Neural cell (in vitro differentiated cells): ENCODE measurements at regions not wholly inside any gene's neighbourhood (a gene's known extent, or its start where the extent isn't known, plus 50 kb on each side); places are given as distances from the start of the nearest gene placed in this dataset.

Source experiments
- H2AFZ ChIP-seq: fragments of 200-600, 300-800 bp; sonication (generic), shearing (Covaris generic); 2 replicates; pipeline ENCODE4 v1.6.0; 2014; ENCODE audit warnings: low read depth, mild to moderate bottlenecking, antibody characterized with exemption, low read length, moderate library complexity
- H3F3A ChIP-seq: fragments of 200-600 bp; shearing (Covaris generic); 2 replicates; pipeline ENCODE4 v1.6.1; 2016; ENCODE audit warnings: mild to moderate bottlenecking, moderate library complexity, mixed read lengths, antibody characterized with exemption, low read length; ENCODE audit not compliant: insufficient read depth, poor library complexity, severe bottlenecking
- H3K27ac ChIP-seq: fragments of 200-600, 300-800 bp; sonication (generic), shearing (Covaris generic); 2 replicates; pipeline ENCODE4 v1.5.1; 2014; ENCODE audit warnings: mild to moderate bottlenecking, low read length, moderate library complexity
- H3K27me3 ChIP-seq: fragments of 300-800, 200-600 bp; sonication (generic), shearing (Covaris generic); 2 replicates; pipeline ENCODE4 v1.6.0; 2014; ENCODE audit warnings: mild to moderate bottlenecking, low read depth, low read length, moderate library complexity; ENCODE audit not compliant: insufficient read depth
- H3K36me3 ChIP-seq: fragments of 300-800, 200-600 bp; sonication (generic), shearing (Covaris generic); 2 replicates; pipeline ENCODE4 v1.5.1; 2014; ENCODE audit warnings: mild to moderate bottlenecking, antibody characterized with exemption, low read length, moderate library complexity; ENCODE audit not compliant: insufficient read depth
- H3K4me2 ChIP-seq: fragments of 300-800, 200-600 bp; sonication (generic), shearing (Covaris generic); 2 replicates; pipeline ENCODE4 v1.6.0; 2014; ENCODE audit warnings: mild to moderate bottlenecking, low read length
- H3K4me3 ChIP-seq: fragments of 300-800, 200-600 bp; sonication (generic), shearing (Covaris generic); 2 replicates; pipeline ENCODE4 v1.5.1; 2014; ENCODE audit warnings: mild to moderate bottlenecking, low read length, moderate library complexity
- H3K79me2 ChIP-seq: fragments of 200-600 bp; shearing (Covaris generic); replicated peaks from 2 replicates; pipeline ENCODE4 v1.6.0; 2014; ENCODE audit warnings: mild to moderate bottlenecking, low read length, moderate library complexity; ENCODE audit not compliant: insufficient read depth
- H3K9ac ChIP-seq: fragments of 300-800, 200-600 bp; sonication (generic), shearing (Covaris generic); 2 replicates; pipeline ENCODE4 v1.6.1; 2016; ENCODE audit warnings: mild to moderate bottlenecking, low read length, mixed read lengths
- H3K9me2 ChIP-seq: fragments of 200-600 bp; shearing (Covaris generic); 2 replicates; pipeline ENCODE4 v1.6.1; 2016; ENCODE audit warnings: mild to moderate bottlenecking, low read length, mixed read lengths; ENCODE audit not compliant: insufficient read depth
- H3K9me3 ChIP-seq: fragments of 200-600, 300-800 bp; sonication (generic), shearing (Covaris generic); 2 replicates; pipeline ENCODE4 v1.6.1; 2016; ENCODE audit warnings: mild to moderate bottlenecking, mixed run types, low read length, moderate library complexity, mixed read lengths
- H4K20me1 ChIP-seq: fragments of 200-600 bp; shearing (Covaris generic); 2 replicates; pipeline ENCODE4 v1.6.1; 2016; ENCODE audit warnings: mild to moderate bottlenecking, mixed run types; ENCODE audit not compliant: insufficient read depth
- CTCF ChIP-seq: fragments of 450-650 bp; IDR thresholded peaks from 2 replicates; pipeline ENCODE4 v1.5.1; 2014; ENCODE audit warnings: antibody characterized with exemption, mild to moderate bottlenecking, moderate library complexity; ENCODE audit not compliant: poor library complexity, severe bottlenecking
- EP300 ChIP-seq: fragments of 450-650 bp; conservative IDR thresholded peaks from 2 replicates; pipeline ENCODE4 v1.6.1; 2014; ENCODE audit warnings: antibody characterized with exemption, mild to moderate bottlenecking, moderate library complexity; ENCODE audit not compliant: poor library complexity, severe bottlenecking
- EZH2 ChIP-seq: fragments of 200-600, 300-800 bp; shearing (Covaris generic), sonication (generic); IDR thresholded peaks from 2 replicates; pipeline ENCODE4 v1.6.1; 2014; ENCODE audit warnings: antibody characterized with exemption, low read length, borderline replicate concordance, mild to moderate bottlenecking; ENCODE audit not compliant: insufficient read depth, poor library complexity, severe bottlenecking
- MXI1 ChIP-seq: fragments of 450-650 bp; conservative IDR thresholded peaks from 2 replicates; pipeline ENCODE4 v1.6.1; 2014; ENCODE audit warnings: antibody characterized with exemption, mild to moderate bottlenecking; ENCODE audit not compliant: poor library complexity, severe bottlenecking
- POLR2AphosphoS5 ChIP-seq: IDR thresholded peaks from 2 replicates; pipeline ENCODE4 v1.6.1; 2012
- RAD21 ChIP-seq: fragments of 450-650 bp; conservative IDR thresholded peaks from 2 replicates; pipeline ENCODE4 v1.6.1; 2014; ENCODE audit warnings: antibody characterized with exemption, mild to moderate bottlenecking, moderate library complexity
- SMC3 ChIP-seq: fragments of 450-650 bp; conservative IDR thresholded peaks from 2 replicates; pipeline ENCODE4 v1.6.1; 2014; ENCODE audit warnings: antibody characterized with exemption, mild to moderate bottlenecking, moderate library complexity; ENCODE audit not compliant: poor library complexity
- TAF1 ChIP-seq: IDR thresholded peaks from 2 replicates; pipeline ENCODE4 v1.6.1; 2012; ENCODE audit warnings: low read depth
- TF ChIP-seq, protein P1 (sequence below): IDR thresholded peaks from 2 replicates; pipeline ENCODE4 v1.6.1; 2012; ENCODE audit warnings: borderline replicate concordance

DNA sequence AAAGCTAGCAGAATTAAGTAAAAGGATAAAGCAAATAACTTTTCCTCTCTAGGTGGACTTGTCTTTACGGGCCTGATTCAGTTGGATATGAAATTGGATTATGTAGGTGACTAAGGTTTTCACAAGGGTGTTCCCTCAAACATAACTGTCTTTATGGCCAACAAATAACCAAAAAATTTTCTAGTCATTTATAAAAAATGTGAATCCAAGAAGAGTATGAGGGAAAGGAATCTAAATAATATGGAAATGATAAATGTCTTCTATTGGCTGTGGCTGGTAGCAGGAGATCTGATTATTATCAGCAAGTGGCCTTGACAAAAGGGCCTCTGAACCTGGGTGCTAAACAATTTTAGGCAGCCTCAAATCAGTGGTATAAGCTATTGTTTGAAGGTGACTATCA is 594.0 kb upstream of the UBE2E2 start:
- no peaks in the 10 kb centered on the region for H3K9me3 ChIP-seq

DNA sequence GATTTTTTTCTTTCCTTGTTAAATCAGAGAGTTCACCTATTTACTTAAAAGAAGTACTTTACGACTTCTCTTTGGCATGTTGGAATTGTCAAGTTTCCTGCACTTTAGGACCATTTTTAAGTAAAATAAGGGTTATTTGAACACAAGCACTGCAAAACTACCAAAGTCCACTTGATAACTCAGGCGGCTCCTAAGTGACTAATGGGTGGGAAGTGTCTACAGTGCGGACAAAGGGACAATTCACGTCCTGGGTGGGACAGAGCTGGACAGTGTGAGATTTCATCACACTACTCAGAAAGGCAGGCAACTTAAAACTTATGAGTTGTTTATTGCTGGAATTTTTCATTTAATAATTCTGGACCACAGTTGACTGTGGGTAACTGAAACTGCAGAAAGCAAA is 590.2 kb upstream of the UBE2E2 start:
- H3K9me3 ChIP-seq: no peaks in the 10 kb centered on the region

More for the DNA sequence above, 594.0 kb upstream of the UBE2E2 start:
- Histone ChIP-seq H3K27ac (no peak overlapping the region), H4K20me1 (no peaks in the 10 kb centered on the region), H3K36me3 (no peaks in the 10 kb centered on the region), H3K27me3 (no peaks in the 10 kb centered on the region), H3K9ac (no peak overlapping the region), H3K4me3 (no peak overlapping the region), H3K4me2 (no peak overlapping the region), H3K9me2 (no peaks in the 10 kb centered on the region), H2AFZ (no peak overlapping the region), H3F3A (no peaks in the 10 kb centered on the region), H3K79me2 (no peaks in the 10 kb centered on the region)
- TF ChIP-seq, protein P1, sequence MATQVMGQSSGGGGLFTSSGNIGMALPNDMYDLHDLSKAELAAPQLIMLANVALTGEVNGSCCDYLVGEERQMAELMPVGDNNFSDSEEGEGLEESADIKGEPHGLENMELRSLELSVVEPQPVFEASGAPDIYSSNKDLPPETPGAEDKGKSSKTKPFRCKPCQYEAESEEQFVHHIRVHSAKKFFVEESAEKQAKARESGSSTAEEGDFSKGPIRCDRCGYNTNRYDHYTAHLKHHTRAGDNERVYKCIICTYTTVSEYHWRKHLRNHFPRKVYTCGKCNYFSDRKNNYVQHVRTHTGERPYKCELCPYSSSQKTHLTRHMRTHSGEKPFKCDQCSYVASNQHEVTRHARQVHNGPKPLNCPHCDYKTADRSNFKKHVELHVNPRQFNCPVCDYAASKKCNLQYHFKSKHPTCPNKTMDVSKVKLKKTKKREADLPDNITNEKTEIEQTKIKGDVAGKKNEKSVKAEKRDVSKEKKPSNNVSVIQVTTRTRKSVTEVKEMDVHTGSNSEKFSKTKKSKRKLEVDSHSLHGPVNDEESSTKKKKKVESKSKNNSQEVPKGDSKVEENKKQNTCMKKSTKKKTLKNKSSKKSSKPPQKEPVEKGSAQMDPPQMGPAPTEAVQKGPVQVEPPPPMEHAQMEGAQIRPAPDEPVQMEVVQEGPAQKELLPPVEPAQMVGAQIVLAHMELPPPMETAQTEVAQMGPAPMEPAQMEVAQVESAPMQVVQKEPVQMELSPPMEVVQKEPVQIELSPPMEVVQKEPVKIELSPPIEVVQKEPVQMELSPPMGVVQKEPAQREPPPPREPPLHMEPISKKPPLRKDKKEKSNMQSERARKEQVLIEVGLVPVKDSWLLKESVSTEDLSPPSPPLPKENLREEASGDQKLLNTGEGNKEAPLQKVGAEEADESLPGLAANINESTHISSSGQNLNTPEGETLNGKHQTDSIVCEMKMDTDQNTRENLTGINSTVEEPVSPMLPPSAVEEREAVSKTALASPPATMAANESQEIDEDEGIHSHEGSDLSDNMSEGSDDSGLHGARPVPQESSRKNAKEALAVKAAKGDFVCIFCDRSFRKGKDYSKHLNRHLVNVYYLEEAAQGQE: no peak
- TF ChIP-seq CTCF (no peak), SMC3 (no peak), TAF1 (no peak), POLR2AphosphoS5 (no peak), EP300 (no peak), RAD21 (no peak), MXI1 (no peak), EZH2 (no peak)

More for the DNA sequence above, 590.2 kb upstream of the UBE2E2 start:
- no peak overlapping the region for H3K4me3 ChIP-seq
- H3F3A ChIP-seq: no peaks in the 10 kb centered on the region
- no peak overlapping the region for H3K9ac ChIP-seq
- no peaks in the 10 kb centered on the region for H3K27me3 ChIP-seq
- H2AFZ ChIP-seq: no peak overlapping the region
- no peaks in the 10 kb centered on the region for H4K20me1 ChIP-seq
- TF ChIP-seq TAF1 (no peak), SMC3 (no peak), MXI1 (no peak), RAD21 (no peak), EP300 (no peak)
- TF ChIP-seq, protein P1: no peak
- H3K27ac ChIP-seq: no peak overlapping the region
- H3K9me2 ChIP-seq: no peaks in the 10 kb centered on the region
- H3K79me2 ChIP-seq: no peaks in the 10 kb centered on the region
- no peak overlapping the region for H3K4me2 ChIP-seq
- no peaks in the 10 kb centered on the region for H3K36me3 ChIP-seq
